Thoracic aorta (tissue), 2 donors: ENCODE measurements at regions not wholly inside any gene's neighbourhood (a gene's known extent, or its start where the extent isn't known, plus 50 kb on each side); places are given as distances from the start of the nearest gene placed in this dataset.

ENCODE experiments used
- ATAC-seq: fragments of 150-250 bp; one replicate; pipeline ENCODE4 v1.8.0; 2017; ENCODE audit warnings: low read depth; ENCODE audit not compliant: insufficient number of reproducible peaks, low FRiP score
- DNase-seq: peaks from one replicate; pipeline ENCODE4 v3.0.0-alpha.2; 2020; ENCODE audit warnings: low spot score
- H3K27ac ChIP-seq, 2 donors: fragments of 200-600 bp; sonication (generic); 1 replicate in 1 of 2; 2 replicates in 1 of 2; pipeline ENCODE4 v1.5.1; 2016; ENCODE audit warnings: mild to moderate bottlenecking in 2 of 2, moderate library complexity in 2 of 2
- H3K27me3 ChIP-seq: fragments of 200-600 bp; sonication (generic); replicated peaks from 2 replicates; pipeline ENCODE4 v1.6.0; 2016; ENCODE audit warnings: mild to moderate bottlenecking; ENCODE audit not compliant: insufficient read depth
- H3K36me3 ChIP-seq: fragments of 200-600 bp; sonication (generic); one replicate; pipeline ENCODE4 v1.5.1; 2016
- H3K4me1 ChIP-seq, 2 donors: fragments of 200-600 bp; sonication (generic); 1 replicate in 1 of 2; 2 replicates in 1 of 2; pipeline versions ENCODE4 v1.5.1 to v1.6.0; 2016; ENCODE audit warnings: low read depth in 2 of 2, mild to moderate bottlenecking in 1 of 2; ENCODE audit not compliant: control insufficient read depth in 1 of 2
- H3K4me3 ChIP-seq: fragments of 200-600 bp; sonication (generic); 2 replicates; pipeline ENCODE4 v1.5.1; 2016; ENCODE audit warnings: mild to moderate bottlenecking
- H3K9me3 ChIP-seq: fragments of 200-600 bp; sonication (generic); 2 replicates; pipeline ENCODE4 v1.5.1; 2016
- TF ChIP-seq, protein P1 (sequence below): fragments of 200-600 bp; sonication (generic); IDR thresholded peaks from one replicate; pipeline ENCODE4 v1.5.1; 2019; ENCODE audit warnings: antibody characterized with exemption

DNA sequence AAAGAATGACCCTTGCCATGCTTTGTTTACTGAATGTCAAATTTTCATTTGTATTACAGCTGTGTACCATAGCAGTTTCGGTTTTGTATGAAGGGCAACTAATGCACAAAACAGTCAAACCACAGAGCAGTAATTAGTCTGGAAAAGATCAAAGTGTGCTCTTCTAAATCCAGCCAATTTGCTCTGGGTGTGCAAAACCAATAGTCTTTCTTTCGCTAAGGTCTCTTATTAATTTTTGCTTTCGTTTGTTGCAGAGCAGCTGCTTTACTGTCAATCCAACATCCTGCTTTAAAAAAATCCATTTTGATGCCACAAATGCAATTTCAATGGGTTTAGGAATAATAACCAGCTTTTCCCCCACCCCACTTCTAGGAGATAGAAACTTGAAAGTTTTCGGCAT is 114.2 kb downstream of the BRMS1L start:
- Histone ChIP-seq H3K27me3 (no peaks in the 10 kb centered on the region), H3K9me3 (no peaks in the 10 kb centered on the region), H3K4me1 (no peaks in the 10 kb centered on the region), H3K4me3 (no peak overlapping the region), H3K36me3 (no peaks in the 10 kb centered on the region), H3K27ac (no peak overlapping the region)
- ATAC-seq (no peak), DNase-seq (no peak)
- TF ChIP-seq, protein P1, sequence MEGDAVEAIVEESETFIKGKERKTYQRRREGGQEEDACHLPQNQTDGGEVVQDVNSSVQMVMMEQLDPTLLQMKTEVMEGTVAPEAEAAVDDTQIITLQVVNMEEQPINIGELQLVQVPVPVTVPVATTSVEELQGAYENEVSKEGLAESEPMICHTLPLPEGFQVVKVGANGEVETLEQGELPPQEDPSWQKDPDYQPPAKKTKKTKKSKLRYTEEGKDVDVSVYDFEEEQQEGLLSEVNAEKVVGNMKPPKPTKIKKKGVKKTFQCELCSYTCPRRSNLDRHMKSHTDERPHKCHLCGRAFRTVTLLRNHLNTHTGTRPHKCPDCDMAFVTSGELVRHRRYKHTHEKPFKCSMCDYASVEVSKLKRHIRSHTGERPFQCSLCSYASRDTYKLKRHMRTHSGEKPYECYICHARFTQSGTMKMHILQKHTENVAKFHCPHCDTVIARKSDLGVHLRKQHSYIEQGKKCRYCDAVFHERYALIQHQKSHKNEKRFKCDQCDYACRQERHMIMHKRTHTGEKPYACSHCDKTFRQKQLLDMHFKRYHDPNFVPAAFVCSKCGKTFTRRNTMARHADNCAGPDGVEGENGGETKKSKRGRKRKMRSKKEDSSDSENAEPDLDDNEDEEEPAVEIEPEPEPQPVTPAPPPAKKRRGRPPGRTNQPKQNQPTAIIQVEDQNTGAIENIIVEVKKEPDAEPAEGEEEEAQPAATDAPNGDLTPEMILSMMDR = no peak

DNA sequence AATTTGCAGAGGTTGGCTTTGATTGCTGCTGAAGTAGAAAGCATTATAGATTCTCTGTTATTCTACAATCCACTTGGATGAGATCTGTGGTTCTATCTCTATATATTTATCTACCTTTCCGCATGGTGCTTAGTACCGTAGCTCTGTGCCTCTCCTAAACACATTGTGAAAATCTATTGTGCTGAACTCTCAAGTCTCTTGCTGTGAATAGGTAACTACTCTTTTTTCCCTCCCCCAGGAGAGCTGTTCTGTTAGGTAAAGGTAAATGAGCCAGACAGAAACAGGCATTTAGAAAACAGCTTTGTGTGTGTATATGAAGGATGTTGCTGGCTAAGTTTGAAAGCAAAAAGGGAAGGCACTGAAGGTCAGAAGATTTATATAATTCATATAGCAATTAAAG is 112.6 kb downstream of the BRMS1L start:
- no peaks in the 10 kb centered on the region for H3K27me3 ChIP-seq
- H3K4me1 ChIP-seq = no peaks in the 10 kb centered on the region
- no peak overlapping the region for H3K27ac ChIP-seq
- H3K9me3 ChIP-seq = no peaks in the 10 kb centered on the region
- no peak for ATAC-seq
- H3K4me3 ChIP-seq = no peak overlapping the region
- no peaks in the 10 kb centered on the region for H3K36me3 ChIP-seq
- TF ChIP-seq, protein P1 = no peak
- no peak for DNase-seq

DNA sequence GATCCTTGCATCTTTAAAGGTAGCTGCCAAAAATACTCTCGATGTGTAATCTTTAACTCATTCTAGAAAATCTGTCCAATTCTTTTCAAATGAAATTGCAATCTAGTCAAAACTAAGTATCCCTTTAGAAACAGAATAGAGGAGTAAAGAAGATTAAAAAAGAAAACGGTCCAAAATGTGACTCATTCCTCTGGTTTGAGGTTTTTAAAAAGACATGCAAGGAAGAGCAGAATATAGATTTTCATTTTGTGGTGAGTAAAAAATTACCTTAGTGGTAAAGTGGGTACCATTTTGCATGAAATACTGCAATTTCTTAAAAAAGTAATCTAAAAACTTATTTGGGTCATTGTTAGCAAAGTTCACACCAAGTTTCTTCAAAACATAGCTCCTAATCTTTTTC is 108.4 kb downstream of the BRMS1L start:
- no peak overlapping the region for H3K4me3 ChIP-seq
- H3K27me3 ChIP-seq = no peaks in the 10 kb centered on the region
- ATAC-seq (no peak), DNase-seq (no peak)
- H3K27ac ChIP-seq = no peak overlapping the region
- TF ChIP-seq, protein P1 = no peak
- H3K9me3 ChIP-seq = no peaks in the 10 kb centered on the region
- no peaks in the 10 kb centered on the region for H3K36me3 ChIP-seq
- no peaks in the 10 kb centered on the region for H3K4me1 ChIP-seq

DNA sequence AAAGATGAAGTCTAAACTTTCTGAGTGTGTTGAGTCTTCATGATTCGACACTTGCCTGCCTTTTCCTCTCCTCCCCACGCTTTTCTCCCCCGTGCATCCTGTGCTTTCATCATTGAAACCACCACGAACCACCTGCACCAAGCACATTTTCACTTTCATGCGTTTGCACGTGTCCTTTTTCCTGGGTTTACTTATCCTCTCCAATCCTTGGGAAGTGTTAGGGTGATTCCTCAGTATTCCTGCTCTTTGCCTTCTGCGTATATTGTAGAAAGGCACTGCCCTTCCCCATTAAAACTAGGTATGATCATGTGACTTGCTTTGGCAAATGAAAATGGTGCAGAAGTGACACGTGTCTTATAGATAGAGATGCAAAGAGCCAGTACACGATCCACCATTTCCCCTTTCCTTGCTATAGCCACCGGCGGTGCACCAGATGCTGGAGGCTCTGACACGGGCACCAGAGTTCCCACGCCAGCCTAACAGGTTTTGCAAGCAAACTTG is 106.6 kb downstream of the BRMS1L start:
- Histone ChIP-seq H3K9me3 (no peaks in the 10 kb centered on the region), H3K36me3 (no peaks in the 10 kb centered on the region), H3K4me3 (no peak overlapping the region), H3K27me3 (no peaks in the 10 kb centered on the region), H3K4me1 (no peaks in the 10 kb centered on the region), H3K27ac (no peak overlapping the region)
- ATAC-seq = no peak
- TF ChIP-seq, protein P1 = no peak
- no peak for DNase-seq

DNA sequence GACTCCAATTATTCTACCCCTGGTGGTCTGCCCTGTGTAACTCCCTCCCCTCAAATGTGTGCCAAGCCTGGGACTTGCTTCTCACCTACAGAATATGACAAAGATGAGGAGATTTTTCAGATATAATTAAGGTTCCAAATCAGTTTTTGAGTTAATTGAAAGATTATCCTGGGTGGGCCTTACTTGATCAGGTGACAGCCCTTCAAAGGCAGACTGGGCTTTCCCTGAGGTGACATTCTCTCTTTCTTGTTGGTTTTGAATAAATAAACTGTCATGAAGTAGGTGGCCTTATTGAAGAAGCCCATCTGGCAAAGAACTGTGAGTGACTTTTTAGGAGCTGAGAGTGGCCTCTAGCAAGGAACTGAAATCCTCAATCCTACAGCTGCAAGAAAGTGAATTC is 106.0 kb downstream of the BRMS1L start:
- ATAC-seq = no peak

More for the DNA sequence above, 106.0 kb downstream of the BRMS1L start:
- Histone ChIP-seq H3K9me3 (no peaks in the 10 kb centered on the region), H3K36me3 (no peaks in the 10 kb centered on the region), H3K4me1 (no peaks in the 10 kb centered on the region), H3K4me3 (no peak overlapping the region), H3K27me3 (no peaks in the 10 kb centered on the region), H3K27ac (no peak overlapping the region)
- DNase-seq = no peak
- TF ChIP-seq, protein P1 = no peak
